Muscle of leg (tissue), 3 donors: ENCODE measurements at regions not wholly inside any gene's neighbourhood (a gene's known extent, or its start where the extent isn't known, plus 50 kb on each side); places are given as distances from the start of the nearest gene placed in this dataset.

Experiments
- DNase-seq: peaks from one replicate; pipeline ENCODE4 v3.0.0; 2013
- H3K27ac ChIP-seq: one replicate; pipeline ENCODE4 v1.5.1; 2013; ENCODE audit warnings: mild to moderate bottlenecking, low read length, control low read depth
- H3K27me3 ChIP-seq: one replicate; pipeline ENCODE4 v1.6.1; 2013; ENCODE audit warnings: low read length; ENCODE audit not compliant: control insufficient read depth, insufficient read depth
- H3K36me3 ChIP-seq: one replicate; pipeline ENCODE4 v1.6.1; 2013; ENCODE audit warnings: low read length; ENCODE audit not compliant: control insufficient read depth, insufficient read depth
- H3K4me1 ChIP-seq: one replicate; pipeline ENCODE4 v1.6.1; 2013; ENCODE audit warnings: low read length; ENCODE audit not compliant: control insufficient read depth, insufficient read depth
- H3K4me3 ChIP-seq: one replicate; pipeline ENCODE4 v1.5.1; 2013; ENCODE audit warnings: low read length, control low read depth
- H3K9me3 ChIP-seq: replicated peaks from 2 replicates; pipeline ENCODE4 v1.6.1; 2013; ENCODE audit warnings: low read depth, low read length; ENCODE audit not compliant: control insufficient read depth
- WGBS: methylation state at CpG from one replicate; pipeline ENCODE4 v1.1.5; 2013; ENCODE audit warnings: missing lambda C conversion rate; ENCODE audit not compliant: insufficient coverage; 5-methylcytosine and 5-hydroxymethylcytosine counted together

GRCh38 chr11:92441443-92441726 lies 216.8 kb downstream of the FAT3 start:
- Histone ChIP-seq H3K27ac (no peak overlapping the region), H3K4me1 (no peaks in the 10 kb centered on the region), H3K9me3 (no peaks in the 10 kb centered on the region), H3K27me3 (no peaks in the 10 kb centered on the region), H3K4me3 (no peak overlapping the region), H3K36me3 (no peaks in the 10 kb centered on the region)
- no peak for DNase-seq
- 45% methylated on average over 4 of the region's 4 CpGs for WGBS

GRCh38 chr11:92443199-92443598 lies 218.6 kb downstream of the FAT3 start:
- Histone ChIP-seq H3K27me3 (no peaks in the 10 kb centered on the region), H3K4me1 (no peaks in the 10 kb centered on the region), H3K9me3 (no peaks in the 10 kb centered on the region), H3K27ac (no peak overlapping the region), H3K36me3 (no peaks in the 10 kb centered on the region), H3K4me3 (no peak overlapping the region)
- peak; percentile 78 for DNase-seq
- WGBS = 0% methylated on average over 1 of the region's 2 CpGs

GRCh38 chr11:92447586-92447985 lies 223.0 kb downstream of the FAT3 start:
- H3K27ac ChIP-seq = no peak overlapping the region
- no peaks in the 10 kb centered on the region for H3K27me3 ChIP-seq
- WGBS = 75% methylated on average over 3 of the region's 3 CpGs
- H3K4me3 ChIP-seq = no peak overlapping the region
- DNase-seq = no peak
- no peaks in the 10 kb centered on the region for H3K4me1 ChIP-seq
- no peaks in the 10 kb centered on the region for H3K9me3 ChIP-seq
- no peaks in the 10 kb centered on the region for H3K36me3 ChIP-seq

DNA sequence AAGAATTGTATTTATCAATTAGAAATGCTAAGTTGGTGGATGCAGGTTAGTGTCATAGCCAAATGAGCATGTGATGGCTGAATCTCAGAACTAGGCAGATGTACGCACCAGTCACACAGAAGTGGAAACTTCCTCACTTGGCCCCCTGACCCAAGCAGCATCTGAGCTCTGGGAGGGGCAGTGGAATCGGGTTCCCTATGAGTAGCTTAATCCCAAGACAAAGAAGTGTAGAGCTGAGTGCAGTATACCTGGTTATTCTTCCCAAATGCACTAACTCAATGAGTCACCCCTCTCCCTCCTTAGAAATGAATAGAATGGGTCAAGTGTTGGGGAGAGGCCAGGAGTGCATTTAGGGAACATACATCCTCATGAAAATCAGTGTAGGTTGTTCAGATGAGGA lies 224.6 kb downstream of the FAT3 start:
- Histone ChIP-seq H3K27ac (no peak overlapping the region), H3K36me3 (no peaks in the 10 kb centered on the region), H3K4me3 (no peak overlapping the region), H3K4me1 (no peaks in the 10 kb centered on the region), H3K9me3 (no peaks in the 10 kb centered on the region), H3K27me3 (no peaks in the 10 kb centered on the region)
- DNase-seq = no peak
- 80% methylated on average over 1 of the region's 2 CpGs for WGBS

DNA sequence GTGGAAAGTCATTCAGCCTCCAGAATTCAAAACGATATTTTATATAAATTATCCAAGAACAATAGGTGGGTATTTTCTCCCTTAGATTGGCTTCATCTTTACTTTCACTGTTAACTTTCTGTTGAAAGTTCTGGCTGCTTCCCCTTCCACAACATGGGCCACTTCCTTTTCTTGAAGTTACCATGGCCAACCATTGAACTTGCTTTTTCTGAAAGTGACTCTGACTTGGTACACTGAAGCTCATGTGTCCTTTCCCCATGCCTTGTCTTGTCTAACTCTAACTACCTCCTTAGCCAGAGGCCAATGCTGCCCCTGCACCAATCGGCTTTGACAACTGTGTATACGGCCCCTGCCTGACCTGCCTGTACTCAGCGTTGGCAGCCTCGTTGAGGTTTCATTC lies 225.2 kb downstream of the FAT3 start:
- H3K4me1 ChIP-seq = no peaks in the 10 kb centered on the region
- DNase-seq = no peak
- H3K27ac ChIP-seq = no peak overlapping the region
- no peaks in the 10 kb centered on the region for H3K9me3 ChIP-seq
- WGBS = 92% methylated on average over 2 of the region's 5 CpGs
- H3K27me3 ChIP-seq = no peaks in the 10 kb centered on the region
- H3K4me3 ChIP-seq = no peak overlapping the region
- no peaks in the 10 kb centered on the region for H3K36me3 ChIP-seq

GRCh38 chr11:92451063-92451462 lies 226.4 kb downstream of the FAT3 start:
- Histone ChIP-seq H3K4me1 (no peaks in the 10 kb centered on the region), H3K27ac (no peak overlapping the region), H3K9me3 (no peaks in the 10 kb centered on the region), H3K27me3 (no peaks in the 10 kb centered on the region), H3K4me3 (no peak overlapping the region), H3K36me3 (no peaks in the 10 kb centered on the region)
- DNase-seq = no peak
- WGBS = 94% methylated on average over 3 of the region's 4 CpGs

DNA sequence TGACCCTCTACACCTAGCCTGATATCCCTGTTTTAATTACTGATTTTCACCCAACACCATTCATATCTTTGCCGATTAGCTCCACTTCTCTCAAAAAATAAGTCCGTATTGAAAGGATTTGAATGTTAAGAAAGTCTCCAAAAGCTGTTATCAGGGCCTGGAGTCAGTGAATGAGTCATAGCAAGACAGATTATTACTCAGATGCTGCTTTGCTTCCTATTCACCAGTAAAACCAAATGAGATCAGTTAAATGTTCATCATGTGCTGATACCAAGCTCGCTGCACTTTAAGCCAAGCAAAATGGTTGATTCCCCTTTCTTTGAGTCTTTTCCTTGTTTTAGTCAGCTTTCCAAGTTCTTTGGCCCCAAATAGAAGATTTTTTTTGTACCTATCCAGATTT lies 228.4 kb downstream of the FAT3 start:
- WGBS = no CpG with 5 or more reads among the region's 3 CpGs
- Histone ChIP-seq H3K27ac (no peak overlapping the region), H3K4me3 (no peak overlapping the region), H3K27me3 (no peaks in the 10 kb centered on the region), H3K9me3 (no peaks in the 10 kb centered on the region), H3K4me1 (no peaks in the 10 kb centered on the region), H3K36me3 (no peaks in the 10 kb centered on the region)
- no peak for DNase-seq

DNA sequence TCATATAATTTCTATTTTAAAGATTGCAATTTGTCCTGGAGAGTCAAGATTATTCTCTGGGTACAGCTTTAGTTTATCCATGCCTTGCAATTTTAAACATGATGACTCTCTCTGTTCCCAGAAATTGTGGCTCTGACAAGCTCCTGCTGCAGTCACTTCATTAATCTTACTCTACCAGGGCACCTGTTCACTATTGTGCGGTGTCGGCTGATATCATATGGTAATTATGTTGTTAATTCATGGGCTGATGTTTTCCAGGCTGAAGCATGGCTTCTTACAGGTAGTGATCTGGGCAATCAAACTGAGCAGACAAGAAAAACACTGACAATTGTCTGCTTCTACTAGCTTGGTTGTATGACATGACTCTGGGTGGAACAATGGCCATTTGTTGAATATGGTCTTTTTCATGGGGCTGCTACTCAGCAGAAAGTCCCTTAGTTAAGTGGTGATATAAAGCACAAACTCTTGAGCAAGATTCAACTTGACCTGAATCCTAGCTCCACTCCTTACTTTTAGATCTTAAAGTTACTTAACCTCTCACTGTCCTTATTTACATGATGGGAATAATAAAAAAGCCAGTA lies 230.7 kb downstream of the FAT3 start:
- no CpG with 5 or more reads among the region's 2 CpGs for WGBS
- H3K9me3 ChIP-seq = no peaks in the 10 kb centered on the region
- H3K36me3 ChIP-seq = no peaks in the 10 kb centered on the region
- no peaks in the 10 kb centered on the region for H3K27me3 ChIP-seq
- H3K27ac ChIP-seq = no peak overlapping the region
- H3K4me3 ChIP-seq = no peak overlapping the region
- H3K4me1 ChIP-seq = no peaks in the 10 kb centered on the region
- no peak for DNase-seq

GRCh38 chr11:92457250-92457649 lies 232.6 kb downstream of the FAT3 start:
- no CpG with 5 or more reads among the region's 1 CpG for WGBS
- Histone ChIP-seq H3K27me3 (no peaks in the 10 kb centered on the region), H3K36me3 (no peaks in the 10 kb centered on the region), H3K4me1 (no peaks in the 10 kb centered on the region), H3K27ac (no peak overlapping the region), H3K9me3 (no peaks in the 10 kb centered on the region), H3K4me3 (no peak overlapping the region)
- DNase-seq = no peak

GRCh38 chr11:92458486-92458885 lies 233.9 kb downstream of the FAT3 start:
- no peaks in the 10 kb centered on the region for H3K27me3 ChIP-seq
- no peak overlapping the region for H3K4me3 ChIP-seq
- no peak for DNase-seq

GRCh38 chr11:92460213-92460612 lies 235.6 kb downstream of the FAT3 start:
- H3K27ac ChIP-seq = no peak overlapping the region
- no peak for DNase-seq
- H3K27me3 ChIP-seq = no peaks in the 10 kb centered on the region
- no peak overlapping the region for H3K4me3 ChIP-seq
- H3K36me3 ChIP-seq = no peaks in the 10 kb centered on the region
- H3K9me3 ChIP-seq = no peaks in the 10 kb centered on the region
- no peaks in the 10 kb centered on the region for H3K4me1 ChIP-seq
- WGBS = 83% methylated on average over 1 of the region's 4 CpGs

More at GRCh38 chr11:92458486-92458885, 233.9 kb downstream of the FAT3 start:
- Histone ChIP-seq H3K4me1 (no peaks in the 10 kb centered on the region), H3K36me3 (no peaks in the 10 kb centered on the region), H3K9me3 (no peaks in the 10 kb centered on the region), H3K27ac (no peak overlapping the region)
